ENCODE measurements at regions not wholly inside any gene's neighbourhood (a gene's known extent, or its start where the extent isn't known, plus 50 kb on each side); places are given as distances from the start of the nearest gene placed in this dataset.

GRCh38 chr7:51980313-51980712, 663.7 kb upstream of the COBL start:
- TF ChIP-seq EP300 (IDR thresholded peaks at IDR 0.05; ENCODE audit: borderline replicate concordance in 1 of 2, low read depth in 2 of 2, low read length in 2 of 2): no peak
- no peak for TF ChIP-seq TEAD4 (IDR thresholded peaks at IDR 0.05; ENCODE audit: low read depth, low read length)
- no peak for TF ChIP-seq CTCF (IDR thresholded peaks at IDR 0.05; ENCODE audit: control extremely low read depth in 1 of 3, insufficient read depth in 1 of 3, low read depth in 1 of 3, low read length in 3 of 3)
- no peak for TF ChIP-seq MAX (IDR thresholded peaks at IDR 0.05)

Data from H1 (cell line).